ENCODE measurements at regions not wholly inside any gene's neighbourhood (a gene's known extent, or its start where the extent isn't known, plus 50 kb on each side); places are given as distances from the start of the nearest gene placed in this dataset.

DNA sequence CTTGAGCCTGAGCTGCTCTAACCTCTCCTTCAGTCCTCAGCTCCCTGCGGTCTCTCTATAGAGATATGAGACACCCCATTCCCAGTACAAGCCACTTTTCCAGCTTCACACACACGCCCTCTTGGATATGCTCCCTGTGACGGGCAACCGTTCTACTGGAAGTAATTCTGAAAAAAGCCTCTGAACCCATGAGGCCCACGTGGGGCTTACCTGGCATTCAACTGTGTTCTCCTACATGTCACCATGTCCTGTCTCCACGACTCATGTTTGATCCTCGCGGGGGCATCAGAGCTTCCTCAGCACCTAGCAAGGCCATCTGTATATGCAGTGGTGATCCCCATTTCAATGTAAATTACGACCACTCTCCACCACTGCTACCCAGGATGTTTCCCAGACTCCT, 69.2 kb upstream of the DUSP22 start:
- TF ChIP-seq CTCF (IDR thresholded peaks at IDR 0.05) (no peak), POLR2A (IDR thresholded peaks at IDR 0.05) (no peak)

Data from lower leg skin (tissue), 3 donors.